ENCODE measurements at regions not wholly inside any gene's neighbourhood (a gene's known extent, or its start where the extent isn't known, plus 50 kb on each side); places are given as distances from the start of the nearest gene placed in this dataset.

DNA sequence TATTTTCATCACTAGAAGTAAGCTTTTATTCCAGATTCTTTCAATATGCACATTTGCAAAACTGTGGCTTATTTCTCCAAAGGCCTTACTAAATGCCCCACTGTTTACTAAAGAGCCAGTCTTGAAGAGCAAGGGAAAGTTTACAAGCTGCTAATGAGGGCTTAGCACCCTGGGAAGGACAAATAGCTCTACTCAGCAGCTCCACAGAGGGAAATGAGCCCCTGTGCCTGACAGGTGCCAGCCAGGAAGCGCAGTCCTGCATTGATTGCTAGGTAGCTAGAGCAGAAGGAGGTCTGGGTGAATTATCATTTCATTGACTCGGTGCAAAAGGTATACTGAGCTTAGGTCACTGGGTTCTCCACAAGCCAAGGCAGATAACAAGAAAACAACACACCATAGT is 307.0 kb downstream of the SETD4 start:
- H3K36me3 Mint-ChIP-seq (ENCODE audit: low read depth), result no peaks in the 10 kb centered on the region
- peaks cover 5% of the 10 kb centered on the region for H3K4me1 Mint-ChIP-seq (ENCODE audit: low read depth)
- no peak overlapping the region for H3K4me3 Mint-ChIP-seq
- H3K27me3 Mint-ChIP-seq, result peaks cover 27% of the 10 kb centered on the region
- H3K27ac Mint-ChIP-seq, result no peak overlapping the region
- H3K9me3 Mint-ChIP-seq, result peaks cover 4% of the 10 kb centered on the region

DNA sequence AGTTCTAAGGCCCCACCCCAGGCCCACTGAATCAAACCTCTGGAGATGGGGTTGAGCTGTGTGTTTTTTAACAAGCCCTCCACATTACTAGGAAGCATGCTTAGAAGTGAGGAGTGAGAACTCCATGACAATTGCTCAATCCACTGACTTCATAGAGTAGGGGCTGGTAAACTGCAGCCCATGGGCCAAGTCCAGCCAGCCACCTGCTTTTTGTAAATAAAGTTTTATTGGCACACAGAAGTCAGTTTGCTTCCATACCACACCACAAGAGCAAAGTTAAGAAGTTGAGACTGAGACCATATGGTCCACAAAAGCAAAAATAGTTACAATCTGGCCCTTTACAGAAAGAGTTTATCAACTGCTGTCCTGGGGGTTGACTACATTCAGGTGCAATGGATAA is 309.2 kb downstream of the SETD4 start:
- H3K27me3 Mint-ChIP-seq, result peaks cover 28% of the 10 kb centered on the region
- H3K4me1 Mint-ChIP-seq (ENCODE audit: low read depth), result peaks cover 5% of the 10 kb centered on the region
- H3K4me3 Mint-ChIP-seq, result no peak overlapping the region
- no peaks in the 10 kb centered on the region for H3K36me3 Mint-ChIP-seq (ENCODE audit: low read depth)
- H3K27ac Mint-ChIP-seq, result no peak overlapping the region
- H3K9me3 Mint-ChIP-seq, result peaks cover 4% of the 10 kb centered on the region

DNA sequence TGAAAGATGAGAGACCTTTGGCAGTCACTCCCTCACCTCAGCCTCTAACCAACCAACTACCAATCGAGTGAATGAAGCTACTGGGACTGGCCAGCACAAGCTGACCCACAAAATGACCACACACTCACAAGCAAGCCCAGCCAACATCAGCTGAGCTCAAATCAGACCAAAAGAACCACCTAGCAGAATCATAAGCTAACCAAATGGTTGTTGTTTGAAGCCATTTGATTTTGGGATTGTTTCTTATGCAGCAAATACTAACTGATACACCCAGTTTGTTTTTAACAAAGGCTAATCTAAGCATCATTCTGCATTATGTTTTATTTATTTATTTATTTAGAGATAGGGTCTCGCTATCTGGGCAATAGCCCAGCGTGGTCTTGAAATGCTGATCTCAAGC is 310.4 kb downstream of the SETD4 start:
- H3K4me3 Mint-ChIP-seq, result no peak overlapping the region
- H3K27ac Mint-ChIP-seq, result no peak overlapping the region
- peaks cover 19% of the 10 kb centered on the region for H3K27me3 Mint-ChIP-seq
- H3K9me3 Mint-ChIP-seq, result peaks cover 4% of the 10 kb centered on the region
- H3K4me1 Mint-ChIP-seq (ENCODE audit: low read depth), result peaks cover 10% of the 10 kb centered on the region
- H3K36me3 Mint-ChIP-seq (ENCODE audit: low read depth), result no peaks in the 10 kb centered on the region

DNA sequence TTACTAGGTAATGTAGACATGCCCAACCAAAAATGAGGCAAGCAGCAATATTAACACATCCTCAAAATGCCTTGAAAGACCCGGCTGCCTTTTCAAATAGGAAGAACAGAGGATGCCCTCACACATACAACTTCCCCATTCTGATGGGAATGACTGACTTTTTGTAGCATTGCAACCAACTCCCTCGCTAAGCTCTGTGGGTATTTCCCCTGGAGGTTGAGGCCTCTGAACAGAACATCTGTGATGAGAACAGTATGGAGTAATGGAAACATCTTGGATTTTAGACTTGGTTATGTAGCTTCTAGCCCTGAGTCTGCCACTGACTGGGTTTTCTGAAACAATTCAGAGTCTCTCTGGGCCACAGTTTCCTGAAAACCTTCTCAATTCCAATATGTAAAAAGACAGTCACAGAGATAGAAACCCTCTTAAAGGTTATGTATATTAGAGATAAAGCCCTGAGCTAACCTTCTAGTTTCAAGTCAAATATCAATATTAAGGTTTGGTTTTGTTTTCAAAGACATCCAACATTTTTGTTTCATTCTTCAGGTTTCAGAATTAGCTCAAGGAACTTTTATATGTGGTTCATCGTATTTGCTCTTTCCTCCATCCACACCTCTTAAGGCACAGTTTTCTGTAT is 311.5 kb downstream of the SETD4 start:
- H3K9me3 Mint-ChIP-seq, result peaks cover 4% of the 10 kb centered on the region
- peaks cover 22% of the 10 kb centered on the region for H3K27me3 Mint-ChIP-seq
- H3K36me3 Mint-ChIP-seq (ENCODE audit: low read depth), result no peaks in the 10 kb centered on the region
- no peak overlapping the region for H3K4me3 Mint-ChIP-seq
- no peak overlapping the region for H3K27ac Mint-ChIP-seq
- peaks cover 10% of the 10 kb centered on the region for H3K4me1 Mint-ChIP-seq (ENCODE audit: low read depth)

DNA sequence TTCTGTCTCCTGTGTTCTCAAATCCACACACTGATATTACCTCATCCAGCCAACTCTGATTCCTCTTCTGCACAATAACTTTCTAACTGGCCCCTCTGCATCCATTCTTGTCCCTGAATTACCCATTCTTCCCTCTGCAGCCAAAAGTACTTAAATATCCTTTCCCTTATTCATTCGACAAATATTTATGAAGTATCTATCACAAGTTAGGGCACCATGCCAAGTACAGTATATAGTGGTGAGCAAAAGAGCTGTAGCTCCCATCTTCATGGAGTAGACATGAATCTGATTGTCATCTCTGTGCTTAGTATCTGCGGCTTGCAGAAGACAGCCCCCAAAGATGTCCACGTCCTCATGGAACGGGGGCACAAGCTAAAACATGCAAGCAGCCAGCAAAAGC is 316.8 kb downstream of the SETD4 start:
- peaks cover 6% of the 10 kb centered on the region for H3K9me3 Mint-ChIP-seq
- H3K4me3 Mint-ChIP-seq, result no peak overlapping the region
- H3K36me3 Mint-ChIP-seq (ENCODE audit: low read depth), result no peaks in the 10 kb centered on the region
- peaks cover 14% of the 10 kb centered on the region for H3K27me3 Mint-ChIP-seq
- H3K4me1 Mint-ChIP-seq (ENCODE audit: low read depth), result peaks cover 10% of the 10 kb centered on the region
- no peak overlapping the region for H3K27ac Mint-ChIP-seq

DNA sequence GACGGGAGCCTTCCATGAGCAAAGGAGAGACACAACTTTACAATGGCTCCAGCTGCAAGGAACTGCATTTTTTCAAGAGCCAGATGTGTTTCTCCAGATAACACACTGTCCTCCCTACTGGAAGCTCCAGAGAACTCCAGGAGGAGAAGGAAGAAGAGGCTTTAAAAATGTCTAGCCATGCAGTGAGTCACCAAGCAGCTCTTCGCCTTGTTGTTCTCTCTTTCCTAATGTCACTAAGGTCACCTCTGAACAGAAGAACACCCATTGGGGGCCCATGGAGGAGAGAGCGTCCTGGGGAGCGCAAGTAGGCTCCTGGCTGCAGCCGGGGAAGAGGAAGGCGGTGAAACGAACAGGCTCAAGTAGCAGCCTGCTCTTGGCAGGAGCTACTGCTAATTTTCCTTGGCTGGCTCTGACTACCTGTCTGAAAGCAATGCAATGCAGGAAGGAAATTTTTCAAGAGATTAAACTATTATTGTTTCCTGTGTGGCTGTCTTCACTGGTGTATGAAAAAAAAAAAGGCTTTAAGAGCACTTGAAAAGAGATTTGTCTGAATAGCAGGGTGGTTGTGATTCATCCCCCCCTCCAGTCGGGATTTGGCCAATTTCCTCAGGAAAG is 321.9 kb downstream of the SETD4 start:
- H3K27me3 Mint-ChIP-seq, result peaks cover 4% of the 10 kb centered on the region
- H3K4me1 Mint-ChIP-seq (ENCODE audit: low read depth), result peaks cover 6% of the 10 kb centered on the region
- H3K27ac Mint-ChIP-seq, result no peak overlapping the region
- no peaks in the 10 kb centered on the region for H3K36me3 Mint-ChIP-seq (ENCODE audit: low read depth)
- H3K4me3 Mint-ChIP-seq, result no peak overlapping the region
- peaks cover 6% of the 10 kb centered on the region for H3K9me3 Mint-ChIP-seq

DNA sequence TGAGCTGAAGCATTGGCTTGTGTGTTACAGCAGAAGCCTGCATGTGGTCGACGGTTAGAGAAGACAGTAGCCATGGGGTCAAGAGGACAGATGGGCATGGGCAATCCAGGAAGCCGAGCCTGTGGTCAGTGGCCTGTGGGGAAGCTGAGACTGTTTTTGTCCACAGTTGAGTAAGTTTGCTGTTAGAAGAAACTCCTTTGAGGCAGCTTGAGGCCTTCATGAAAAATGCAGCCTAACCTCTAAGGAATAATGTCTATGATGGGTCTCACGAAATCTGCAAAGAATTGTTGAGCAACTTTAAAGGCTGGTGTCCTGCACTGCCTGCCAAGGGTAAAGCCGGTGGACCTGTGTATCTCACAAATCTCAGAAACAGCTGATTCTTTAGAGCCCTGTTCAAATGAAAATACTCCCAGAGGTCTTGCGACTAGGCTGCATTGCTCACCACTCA is 322.4 kb downstream of the SETD4 start:
- Mint-ChIP-seq H3K27ac (no peak overlapping the region), H3K9me3 (peaks cover 6% of the 10 kb centered on the region), H3K4me3 (no peak overlapping the region), H3K36me3 (ENCODE audit: low read depth) (no peaks in the 10 kb centered on the region), H3K27me3 (peaks cover 3% of the 10 kb centered on the region), H3K4me1 (ENCODE audit: low read depth) (peaks cover 6% of the 10 kb centered on the region)

DNA sequence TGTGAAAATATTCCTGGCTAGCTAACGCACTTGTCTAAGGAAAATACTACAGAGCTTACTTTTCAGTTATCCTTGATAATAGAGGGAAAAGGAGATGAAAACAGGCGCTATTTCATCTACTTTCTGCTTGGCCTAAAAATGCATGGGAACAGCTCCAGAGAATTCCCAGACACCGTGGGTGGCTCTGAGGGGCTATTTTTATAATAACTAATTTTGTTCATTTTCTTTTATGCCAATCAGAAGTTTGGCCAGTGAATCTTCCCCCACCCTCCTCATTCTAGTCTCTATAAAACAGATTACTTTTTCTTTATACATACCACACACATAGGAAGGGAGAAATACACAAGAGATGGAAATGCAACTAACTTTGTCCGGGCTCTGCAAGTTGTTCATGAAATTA is 322.9 kb downstream of the SETD4 start:
- H3K4me1 Mint-ChIP-seq (ENCODE audit: low read depth), result peaks cover 6% of the 10 kb centered on the region
- no peak overlapping the region for H3K27ac Mint-ChIP-seq
- peaks cover 6% of the 10 kb centered on the region for H3K9me3 Mint-ChIP-seq
- H3K4me3 Mint-ChIP-seq, result no peak overlapping the region
- peaks cover 3% of the 10 kb centered on the region for H3K27me3 Mint-ChIP-seq
- H3K36me3 Mint-ChIP-seq (ENCODE audit: low read depth), result no peaks in the 10 kb centered on the region

DNA sequence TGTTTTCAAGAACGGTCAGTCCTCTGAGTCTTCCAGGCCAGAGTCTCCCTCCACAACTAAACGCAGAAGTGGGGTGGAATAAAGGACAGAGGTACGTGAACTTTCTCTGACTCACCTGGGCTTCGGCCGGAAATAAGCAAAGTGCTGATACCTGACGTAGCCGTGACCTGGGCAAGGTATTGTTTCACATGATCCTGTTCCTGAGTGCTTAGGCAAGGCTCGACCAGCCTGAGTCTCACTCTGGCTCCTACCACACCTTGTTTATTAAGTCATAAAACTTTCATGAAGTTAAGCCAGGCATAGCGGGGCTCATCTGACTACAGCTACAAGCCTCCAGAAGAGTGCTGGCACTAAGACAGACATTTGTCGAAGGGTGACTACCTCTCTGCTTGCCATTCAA is 327.5 kb downstream of the SETD4 start:
- Mint-ChIP-seq H3K27me3 (peaks cover 32% of the 10 kb centered on the region), H3K4me1 (ENCODE audit: low read depth) (no peaks in the 10 kb centered on the region), H3K36me3 (ENCODE audit: low read depth) (no peaks in the 10 kb centered on the region), H3K27ac (no peak overlapping the region), H3K4me3 (no peak overlapping the region), H3K9me3 (no peaks in the 10 kb centered on the region)

DNA sequence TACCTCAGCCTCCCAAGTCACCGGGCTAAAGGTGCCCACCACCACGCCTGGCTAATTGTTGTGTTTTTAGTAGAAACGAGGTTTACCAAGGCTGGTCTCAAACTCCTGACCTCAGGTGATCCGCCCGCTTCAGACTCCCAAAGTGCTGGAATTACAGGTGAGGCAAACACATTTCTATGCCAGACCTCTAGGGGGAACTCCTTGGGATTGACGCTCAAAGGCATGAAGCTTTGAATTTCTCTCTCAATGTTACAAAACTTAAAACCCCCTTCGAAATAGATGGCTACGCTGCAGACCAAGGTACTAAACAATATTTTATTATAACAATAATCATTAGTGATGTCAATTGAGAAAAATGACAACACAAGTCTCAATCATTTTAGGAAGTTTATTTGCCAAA is 330.0 kb downstream of the SETD4 start:
- Mint-ChIP-seq H3K4me1 (ENCODE audit: low read depth) (no peaks in the 10 kb centered on the region), H3K9me3 (no peaks in the 10 kb centered on the region), H3K36me3 (ENCODE audit: low read depth) (no peaks in the 10 kb centered on the region), H3K27me3 (peaks cover 49% of the 10 kb centered on the region), H3K27ac (no peak overlapping the region), H3K4me3 (no peak overlapping the region)

DNA sequence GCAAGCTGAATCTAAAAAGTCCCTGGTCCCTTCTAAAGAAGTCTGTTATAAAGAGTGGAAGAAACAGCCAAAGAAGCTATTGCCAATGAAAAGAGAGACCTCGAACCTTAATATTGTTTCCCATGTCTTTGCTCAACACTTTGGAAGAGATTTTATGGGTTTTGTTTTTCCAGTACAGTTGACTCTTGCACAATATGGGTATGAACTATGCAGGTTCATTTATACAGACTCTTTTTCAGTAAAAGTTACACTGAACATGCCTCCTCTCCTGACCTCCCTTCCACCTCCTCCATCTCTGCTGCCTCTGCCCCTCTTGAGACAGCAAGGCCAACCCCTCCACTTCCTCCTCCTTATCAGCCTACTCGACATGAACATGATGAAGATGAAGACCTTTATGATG is 332.5 kb downstream of the SETD4 start:
- H3K4me1 Mint-ChIP-seq (ENCODE audit: low read depth), result no peaks in the 10 kb centered on the region
- H3K27ac Mint-ChIP-seq, result no peak overlapping the region
- no peak overlapping the region for H3K4me3 Mint-ChIP-seq
- no peaks in the 10 kb centered on the region for H3K36me3 Mint-ChIP-seq (ENCODE audit: low read depth)
- H3K27me3 Mint-ChIP-seq, result peaks cover 58% of the 10 kb centered on the region
- no peaks in the 10 kb centered on the region for H3K9me3 Mint-ChIP-seq

DNA sequence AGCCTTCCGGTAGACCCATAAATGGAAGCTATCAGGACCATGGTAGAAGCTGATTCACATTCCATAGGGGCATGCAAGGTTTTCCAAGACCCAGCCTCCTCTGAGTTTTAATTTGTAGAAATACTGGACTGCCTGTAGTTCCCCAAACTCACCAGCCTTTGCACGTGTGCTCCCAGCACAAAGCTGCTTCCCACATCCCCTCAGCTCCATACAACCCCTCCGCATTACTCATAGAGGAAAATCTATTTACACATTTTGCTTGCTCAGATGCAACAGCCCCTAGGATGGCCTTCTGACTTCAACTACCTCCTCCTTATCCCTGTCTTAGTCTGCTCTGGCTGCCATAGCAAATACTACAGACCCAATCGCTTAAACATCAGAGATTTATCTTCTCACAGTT is 336.2 kb downstream of the SETD4 start:
- Mint-ChIP-seq H3K4me3 (no peak overlapping the region), H3K27me3 (peaks cover 41% of the 10 kb centered on the region), H3K36me3 (ENCODE audit: low read depth) (no peaks in the 10 kb centered on the region), H3K9me3 (no peaks in the 10 kb centered on the region), H3K4me1 (ENCODE audit: low read depth) (no peaks in the 10 kb centered on the region), H3K27ac (no peak overlapping the region)

DNA sequence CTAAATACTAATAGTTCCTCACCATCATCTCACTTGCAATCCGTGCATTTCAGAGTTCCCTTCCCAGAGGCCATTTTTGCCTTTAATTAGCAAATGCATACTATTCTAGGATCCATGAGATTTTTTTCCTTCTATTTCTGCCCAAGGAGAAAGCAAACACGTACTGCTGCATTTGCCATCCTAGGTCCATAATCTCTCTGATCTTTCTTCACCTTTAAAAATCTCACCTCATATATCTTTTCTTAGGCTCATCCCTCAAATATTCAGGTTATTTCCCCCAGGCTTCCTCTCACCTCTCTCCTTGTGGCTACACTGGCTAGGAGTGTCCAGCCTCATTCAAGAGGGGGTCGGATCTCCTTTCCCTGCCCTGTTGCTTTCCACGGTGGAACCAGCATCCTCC is 338.6 kb downstream of the SETD4 start:
- Mint-ChIP-seq H3K9me3 (no peaks in the 10 kb centered on the region), H3K4me1 (ENCODE audit: low read depth) (no peaks in the 10 kb centered on the region), H3K36me3 (ENCODE audit: low read depth) (no peaks in the 10 kb centered on the region), H3K4me3 (no peak overlapping the region), H3K27me3 (peaks cover 30% of the 10 kb centered on the region), H3K27ac (no peak overlapping the region)

DNA sequence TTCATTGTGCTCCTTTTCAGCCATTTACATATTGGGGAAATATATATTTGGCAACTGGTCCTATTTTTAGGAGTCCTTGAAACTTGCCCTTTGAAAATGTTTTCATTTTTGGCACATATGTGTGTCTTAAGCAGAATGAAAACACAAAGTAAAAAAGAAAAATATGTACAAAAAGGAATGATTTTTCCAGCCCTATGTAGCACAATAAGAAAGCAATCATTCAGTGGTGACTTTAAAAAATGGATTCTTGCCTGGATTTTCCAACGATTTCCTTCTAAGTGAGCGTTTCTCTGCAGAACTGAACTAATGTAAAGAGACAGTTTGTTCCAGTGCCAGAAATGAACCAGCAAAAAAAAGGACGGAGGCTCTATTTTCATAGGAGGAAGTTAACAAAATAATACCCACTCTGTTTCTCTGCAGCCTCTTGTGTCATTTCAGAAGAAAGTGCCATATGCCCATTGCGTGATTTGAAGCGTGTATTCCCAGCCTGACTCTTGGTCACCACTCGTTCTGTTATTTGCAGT is 340.1 kb downstream of the SETD4 start:
- no peaks in the 10 kb centered on the region for H3K9me3 Mint-ChIP-seq
- H3K4me3 Mint-ChIP-seq, result no peak overlapping the region
- H3K36me3 Mint-ChIP-seq (ENCODE audit: low read depth), result no peaks in the 10 kb centered on the region
- H3K27me3 Mint-ChIP-seq, result peaks cover 21% of the 10 kb centered on the region
- no peak overlapping the region for H3K27ac Mint-ChIP-seq
- no peaks in the 10 kb centered on the region for H3K4me1 Mint-ChIP-seq (ENCODE audit: low read depth)

DNA sequence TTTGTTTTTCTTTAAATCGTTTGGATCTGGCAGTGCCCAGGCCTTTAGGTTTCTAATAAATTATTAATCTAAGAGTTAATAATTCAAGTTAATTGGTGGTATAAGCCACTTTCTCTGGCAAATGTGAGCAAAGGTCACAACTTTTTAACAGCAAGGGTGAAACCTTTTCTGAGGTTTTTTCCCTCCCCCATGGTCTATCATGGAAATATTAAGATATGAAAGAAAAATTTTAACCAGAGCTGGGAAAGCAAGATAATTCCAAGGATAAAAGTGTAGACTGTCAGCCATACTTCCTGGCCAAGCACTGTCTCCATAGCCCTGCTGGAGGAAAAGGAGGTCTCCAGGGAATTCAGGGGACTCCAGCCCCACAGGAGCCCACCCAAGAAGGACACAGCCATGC is 341.2 kb downstream of the SETD4 start:
- no peak overlapping the region for H3K27ac Mint-ChIP-seq
- no peak overlapping the region for H3K4me3 Mint-ChIP-seq
- H3K27me3 Mint-ChIP-seq, result peaks cover 16% of the 10 kb centered on the region
- no peaks in the 10 kb centered on the region for H3K9me3 Mint-ChIP-seq
- no peaks in the 10 kb centered on the region for H3K36me3 Mint-ChIP-seq (ENCODE audit: low read depth)
- H3K4me1 Mint-ChIP-seq (ENCODE audit: low read depth), result no peaks in the 10 kb centered on the region
